ENCODE measurements at regions not wholly inside any gene's neighbourhood (a gene's known extent, or its start where the extent isn't known, plus 50 kb on each side); places are given as distances from the start of the nearest gene placed in this dataset.

DNA sequence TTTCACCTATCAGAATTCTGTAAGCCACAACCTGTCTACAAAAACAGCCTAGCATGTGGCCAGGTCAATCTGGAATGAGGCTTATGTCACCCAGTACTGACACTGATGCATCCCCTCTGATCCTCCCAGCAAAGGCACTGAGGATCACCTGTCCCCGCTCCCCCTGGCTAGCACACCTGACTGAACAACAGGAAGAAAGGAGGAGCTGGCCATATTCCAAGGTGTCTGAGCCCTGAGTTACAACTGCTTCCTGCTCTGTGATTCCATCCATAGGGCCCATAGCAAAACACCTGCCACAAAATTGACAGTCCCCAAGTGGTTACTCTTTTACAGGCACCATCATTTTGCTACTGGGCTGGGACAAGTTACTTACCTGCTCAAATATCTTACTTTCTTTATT is 555.5 kb upstream of the CFAP20DC start:
- TF ChIP-seq POLR2A (IDR thresholded peaks at IDR 0.05; ENCODE audit: low read depth, low read length) (no peak), POLR2AphosphoS5 (IDR thresholded peaks at IDR 0.05; ENCODE audit: low read depth, low read length) (no peak), TAF1 (IDR thresholded peaks at IDR 0.05; ENCODE audit: low read depth, low read length) (no peak), PAX5 (IDR thresholded peaks at IDR 0.05; ENCODE audit: insufficient read depth, low read length, severe bottlenecking) (no peak), POU2F2 (IDR thresholded peaks at IDR 0.05; ENCODE audit: low read depth, low read length) (no peak), SPI1 (IDR thresholded peaks at IDR 0.05; ENCODE audit: low read depth, low read length) (no peak)

Measured in GM12891 (cell line).